Small intestine (tissue), 7 donors: ENCODE measurements at regions not wholly inside any gene's neighbourhood (a gene's known extent, or its start where the extent isn't known, plus 50 kb on each side); places are given as distances from the start of the nearest gene placed in this dataset.
"Not testable (repeated sequence)": the region's sequence is repeated elsewhere in the genome, so short reads cannot be mapped to it uniquely, and the experiment has no call there.

ENCODE experiments used
- DNase-seq, 2 donors: peaks; one replicate each; pipeline versions ENCODE4 v3.0.0 to v3.0.0-alpha.2; 2013
- FAIRE-seq: peaks from 2 replicates; lab custom pipeline; 2012; peaks lifted over from hg19 to GRCh38; lab: Jason Lieb, UNC
- H3K27ac ChIP-seq, 3 donors: one replicate each; pipeline ENCODE4 v1.5.1; 2013; ENCODE audit warnings: low read length in 2 of 3, mild to moderate bottlenecking in 2 of 3, control low read depth in 1 of 3, inconsistent platforms in 1 of 3, low read depth in 1 of 3, moderate library complexity in 1 of 3
- H3K27me3 ChIP-seq, 3 donors: one replicate each; pipeline ENCODE4 v1.6.1; 2013; ENCODE audit warnings: low read length in 3 of 3, inconsistent platforms in 1 of 3; ENCODE audit not compliant: control insufficient read depth in 3 of 3, insufficient read depth in 3 of 3
- H3K36me3 ChIP-seq, 3 donors: one replicate each; pipeline ENCODE4 v1.6.1; 2013; ENCODE audit warnings: low read length in 3 of 3, inconsistent platforms in 1 of 3, low read depth in 1 of 3, mild to moderate bottlenecking in 1 of 3, moderate library complexity in 1 of 3; ENCODE audit not compliant: control insufficient read depth in 3 of 3, insufficient read depth in 2 of 3
- H3K4me1 ChIP-seq, 3 donors: one replicate each; pipeline ENCODE4 v1.6.1; 2013; ENCODE audit warnings: low read length in 2 of 3, inconsistent platforms in 1 of 3, low read depth in 1 of 3, mild to moderate bottlenecking in 1 of 3, moderate library complexity in 1 of 3; ENCODE audit not compliant: control insufficient read depth in 3 of 3, insufficient read depth in 2 of 3
- H3K4me3 ChIP-seq, 3 donors: one replicate each; pipeline ENCODE4 v1.5.1; 2013; ENCODE audit warnings: low read length in 3 of 3, control low read depth in 1 of 3, inconsistent platforms in 1 of 3, low read depth in 1 of 3, mild to moderate bottlenecking in 1 of 3, moderate library complexity in 1 of 3
- H3K9me3 ChIP-seq, 2 donors: one replicate each; pipeline ENCODE4 v1.6.1; 2013; ENCODE audit warnings: low read depth in 1 of 2, low read length in 1 of 2; ENCODE audit not compliant: control insufficient read depth in 2 of 2, insufficient read depth in 1 of 2
- WGBS, 3 donors: extraction: QIAGEN DNeasy Blood & Tissue Kit; methylation state at CpG; one replicate each; pipeline ENCODE4 v1.1.7; 2013; 5-methylcytosine and 5-hydroxymethylcytosine counted together
- donor health status: healthy with polysubstance abuse.
- donor health status: control.
- donor health status: control.
- donor health status: Bipolar disorder and iron deficiency.
- donor health status: healthy.

DNA sequence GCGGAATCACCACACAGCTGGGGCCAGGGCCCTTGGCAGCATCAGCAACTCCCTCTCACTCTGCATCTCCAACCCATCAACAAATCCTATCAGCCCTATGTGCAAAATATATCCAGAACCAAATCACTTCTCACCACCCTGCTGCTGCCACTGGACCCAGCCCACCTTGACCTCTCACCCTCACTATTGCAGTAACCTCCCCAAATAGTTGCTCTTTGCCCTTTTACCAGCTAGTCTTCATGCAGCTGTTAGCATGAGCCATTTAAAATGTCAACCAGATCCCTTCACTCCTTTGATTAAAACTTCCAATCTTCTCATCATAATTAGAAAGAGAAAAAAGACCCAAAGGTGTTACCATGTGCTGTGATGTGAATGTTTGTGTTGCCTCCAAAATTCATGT lies 155.7 kb upstream of the IRF2BP2 start:
- Histone ChIP-seq H3K4me1 (peaks cover 3 to 31% (median 5%) of the 10 kb centered on the region in 3 donors), H3K4me3 (no peak overlapping the region), H3K36me3 (no peaks in the 10 kb centered on the region), H3K27ac (no peak overlapping the region), H3K27me3 (no peaks in the 10 kb centered on the region), H3K9me3 (no peaks in the 10 kb centered on the region)
- FAIRE-seq (no peak), DNase-seq (no peak)
- 94 to 100% (median 99%) methylated on average over 1 of the region's 1 CpG for WGBS, 3 donors

DNA sequence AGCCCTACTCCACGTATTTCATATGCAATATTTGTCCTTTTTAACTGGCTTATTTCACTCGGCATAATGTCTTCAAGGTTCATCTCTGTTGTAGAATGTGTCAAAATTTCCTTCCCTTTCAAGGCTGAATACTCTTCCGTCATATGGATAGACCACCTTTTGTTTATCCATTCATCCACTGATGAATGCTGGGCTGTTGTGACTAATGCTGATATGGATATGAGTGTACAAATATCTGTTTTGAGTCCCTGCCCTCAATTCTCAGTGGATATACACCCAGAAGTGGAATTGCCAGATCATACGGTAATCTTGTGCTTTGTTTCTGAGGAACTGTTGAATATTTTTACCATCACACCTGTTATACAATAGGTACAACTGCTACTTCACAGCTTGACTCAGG lies 155.2 kb upstream of the IRF2BP2 start:
- WGBS, 3 donors = 78 to 90% (median 88%) methylated on average over 4 of the region's 4 CpGs
- Histone ChIP-seq H3K27ac (no peak overlapping the region), H3K9me3 (no peaks in the 10 kb centered on the region), H3K27me3 (no peaks in the 10 kb centered on the region), H3K4me1 (peaks cover 3 to 27% (median 5%) of the 10 kb centered on the region in 3 donors), H3K36me3 (no peaks in the 10 kb centered on the region), H3K4me3 (no peak overlapping the region)
- no peak for FAIRE-seq
- no peak for DNase-seq

DNA sequence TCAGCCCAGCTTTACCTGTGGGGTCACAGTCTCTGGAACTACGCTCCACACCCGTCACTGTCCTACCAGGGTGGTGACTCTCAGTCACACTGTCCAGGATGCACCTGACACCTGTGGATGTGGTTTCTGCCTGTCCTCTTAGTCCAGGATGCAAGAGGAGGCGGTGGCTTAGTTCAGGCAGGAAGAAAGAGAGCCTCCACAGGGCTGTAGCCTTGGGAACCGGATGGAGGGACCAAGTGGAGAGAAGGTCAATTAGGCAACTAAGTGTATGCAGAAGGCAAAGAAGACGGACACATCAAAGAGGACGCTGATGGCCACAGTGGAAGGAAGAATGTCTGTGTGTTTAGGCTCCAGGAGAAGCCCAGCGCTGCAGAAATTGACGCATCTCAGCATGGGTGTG lies 153.9 kb upstream of the IRF2BP2 start:
- DNase-seq (no peak), FAIRE-seq (no peak)
- Histone ChIP-seq H3K27me3 (no peaks in the 10 kb centered on the region), H3K4me1 (peaks cover 3 to 14% (median 5%) of the 10 kb centered on the region in 3 donors), H3K9me3 (no peaks in the 10 kb centered on the region), H3K36me3 (no peaks in the 10 kb centered on the region), H3K27ac (no peak overlapping the region), H3K4me3 (no peak overlapping the region)
- 88 to 94% (median 89%) methylated on average over 8 of the region's 8 CpGs for WGBS, 3 donors

DNA sequence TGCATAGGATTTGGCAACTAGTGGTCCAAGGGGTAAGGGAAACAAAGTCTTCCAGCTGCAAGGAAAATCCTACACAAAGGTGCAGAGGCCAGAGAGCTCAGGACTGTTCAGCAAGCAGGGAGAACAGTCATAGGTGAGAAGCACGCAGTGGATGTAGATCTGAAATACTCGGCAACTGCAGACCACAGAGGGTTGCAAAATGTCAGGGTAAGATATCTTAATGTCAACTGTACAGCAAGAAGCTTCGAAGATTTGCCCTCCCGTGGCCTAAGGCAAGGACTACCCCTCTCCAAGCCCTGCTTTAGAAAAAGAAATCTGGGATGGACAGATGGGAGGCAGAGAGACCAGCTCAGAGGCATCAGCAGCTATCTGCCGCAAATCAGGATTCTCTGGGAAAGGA lies 153.4 kb upstream of the IRF2BP2 start:
- no peak overlapping the region for H3K27ac ChIP-seq
- no peak overlapping the region for H3K4me3 ChIP-seq
- 55 to 85% (median 79%) methylated on average over 5 of the region's 5 CpGs for WGBS, 3 donors
- DNase-seq (no peak), FAIRE-seq (no peak)
- H3K4me1 ChIP-seq = peaks cover 2 to 8% (median 2%) of the 10 kb centered on the region in 3 donors
- H3K9me3 ChIP-seq = no peaks in the 10 kb centered on the region
- no peaks in the 10 kb centered on the region for H3K27me3 ChIP-seq
- no peaks in the 10 kb centered on the region for H3K36me3 ChIP-seq

DNA sequence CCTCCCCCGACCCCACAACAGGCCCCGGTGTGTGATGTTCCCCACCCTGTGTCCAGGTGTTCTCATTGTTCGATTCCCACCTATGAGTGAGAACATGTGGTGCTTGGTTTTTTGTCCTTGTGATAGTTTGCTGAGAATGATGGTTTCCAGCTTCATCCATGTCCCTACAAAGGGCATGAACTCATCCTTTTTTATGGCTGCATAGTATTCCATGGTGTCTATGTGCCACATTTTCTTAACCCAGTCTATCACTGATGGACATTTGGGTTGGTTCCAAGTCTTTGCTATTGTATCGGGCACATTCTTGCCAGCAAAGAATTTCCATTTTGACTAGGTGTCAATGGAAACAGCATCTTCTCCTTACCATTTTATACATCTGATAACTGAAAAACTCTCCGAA lies 152.1 kb upstream of the IRF2BP2 start:
- not testable (repeated sequence) for H3K36me3 ChIP-seq, DNase-seq, H3K4me1 ChIP-seq, H3K4me3 ChIP-seq, FAIRE-seq, H3K9me3 ChIP-seq, H3K27me3 ChIP-seq, H3K27ac ChIP-seq
- 75 to 93% (median 93%) methylated on average over 5 of the region's 5 CpGs for WGBS, 3 donors

DNA sequence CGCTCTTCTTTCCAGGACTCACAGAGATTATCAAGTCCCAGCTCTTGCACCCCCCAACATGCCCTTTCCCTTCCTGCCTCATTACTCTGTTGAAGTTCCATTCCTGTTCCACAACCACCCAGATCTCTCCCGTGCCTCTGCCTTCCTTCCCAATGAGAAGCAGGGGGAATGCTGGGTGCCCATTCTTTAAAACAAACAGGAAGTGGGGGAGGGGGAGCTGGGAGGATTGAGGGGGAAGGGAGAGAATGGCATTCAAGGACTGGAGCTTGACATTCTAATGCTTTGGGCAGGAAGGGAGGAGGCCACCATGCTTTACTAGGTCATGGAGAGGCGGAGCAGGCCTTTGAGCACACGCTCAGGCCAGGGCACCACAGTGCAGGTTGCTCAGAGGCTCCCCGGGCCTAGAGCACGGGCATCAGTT lies 150.3 kb upstream of the IRF2BP2 start:
- no peak overlapping the region for H3K4me3 ChIP-seq
- H3K9me3 ChIP-seq = no peaks in the 10 kb centered on the region
- H3K27ac ChIP-seq = no peak overlapping the region
- no peak for DNase-seq
- H3K27me3 ChIP-seq = no peaks in the 10 kb centered on the region
- no peaks in the 10 kb centered on the region for H3K36me3 ChIP-seq
- no peak for FAIRE-seq
- H3K4me1 ChIP-seq = peaks cover 0 to 3% (median 0%) of the 10 kb centered on the region in 3 donors
- WGBS, 3 donors = 74 to 93% (median 91%) methylated on average over 6 of the region's 6 CpGs

DNA sequence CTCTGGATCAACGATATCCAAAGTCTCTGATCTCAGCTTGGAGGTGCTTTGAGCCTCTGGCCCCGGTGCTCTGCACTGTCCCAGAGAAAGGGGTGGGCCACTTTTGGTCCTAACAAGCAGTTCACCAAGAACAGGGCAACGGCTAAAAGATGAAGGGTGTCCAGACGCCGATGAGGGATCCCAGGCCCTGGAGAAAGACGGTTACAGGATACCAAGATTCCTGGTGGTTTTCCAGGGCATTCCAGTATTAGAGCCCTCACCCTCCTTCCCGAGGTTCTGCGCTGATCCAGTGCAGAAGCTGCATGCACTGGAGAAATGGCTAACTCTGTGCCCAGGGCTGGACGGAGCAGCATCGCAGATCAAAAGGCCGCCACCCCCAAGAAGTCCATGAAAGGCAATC lies 149.9 kb upstream of the IRF2BP2 start:
- no peak for FAIRE-seq

DNA sequence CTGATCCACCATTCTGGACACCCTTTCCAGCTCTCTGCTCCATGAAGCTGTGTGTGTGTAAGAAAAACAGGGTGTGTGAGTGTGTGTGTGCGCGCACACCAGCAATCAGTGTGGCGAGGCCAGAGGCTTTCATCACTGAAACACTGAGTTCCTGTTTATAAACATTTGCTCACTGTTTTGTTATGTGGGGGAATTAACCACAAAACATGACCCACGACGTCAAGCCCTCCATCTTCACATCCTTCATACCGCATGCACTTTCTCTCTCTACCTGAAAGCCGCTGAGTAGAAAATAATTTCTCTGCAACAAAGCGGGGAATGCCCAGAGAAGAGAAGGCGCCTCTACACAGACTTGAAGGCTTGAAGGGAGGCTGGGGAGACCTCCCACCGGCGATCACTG lies 148.9 kb upstream of the IRF2BP2 start:
- Histone ChIP-seq H3K27me3 (no peaks in the 10 kb centered on the region), H3K9me3 (no peaks in the 10 kb centered on the region), H3K27ac (peak overlapping the region in 2 of 3 donors; percentile 45 to 70), H3K4me1 (peaks cover 0 to 3% (median 0%) of the 10 kb centered on the region in 3 donors), H3K4me3 (no peak overlapping the region), H3K36me3 (no peaks in the 10 kb centered on the region)
- WGBS, 3 donors = 77 to 83% (median 77%) methylated on average over 11 of the region's 11 CpGs
- FAIRE-seq (no peak), DNase-seq (peak; percentile 22 to 37)

More for the DNA sequence above, 149.9 kb upstream of the IRF2BP2 start:
- 93 to 97% (median 96%) methylated on average over 11 of the region's 11 CpGs for WGBS, 3 donors
- H3K4me1 ChIP-seq = peaks cover 0 to 3% (median 0%) of the 10 kb centered on the region in 3 donors
- H3K4me3 ChIP-seq = no peak overlapping the region
- no peaks in the 10 kb centered on the region for H3K27me3 ChIP-seq
- H3K27ac ChIP-seq = peak overlapping the region in 1 of 3 donors; percentile 8
- no peak for DNase-seq
- H3K9me3 ChIP-seq = no peaks in the 10 kb centered on the region
- no peaks in the 10 kb centered on the region for H3K36me3 ChIP-seq

DNA sequence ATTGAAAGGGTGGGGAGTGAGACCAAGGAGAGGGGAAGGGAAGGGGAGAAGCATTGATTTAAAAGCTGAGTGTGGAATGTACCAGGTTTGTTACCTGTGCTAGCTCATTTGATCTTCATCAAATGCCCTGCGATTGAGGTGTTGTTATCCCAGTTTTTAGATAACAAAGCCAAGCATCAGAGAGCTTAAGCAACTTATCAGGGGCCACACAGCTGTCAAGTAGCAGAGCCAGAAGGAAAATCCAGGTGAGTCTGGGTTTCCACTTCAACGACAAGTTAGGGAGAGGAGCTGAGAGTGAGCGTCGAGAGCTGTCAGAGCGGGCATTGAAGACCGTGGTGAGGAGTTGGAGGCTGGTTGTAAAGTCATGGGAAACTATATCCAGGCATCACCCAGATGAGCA lies 146.9 kb upstream of the IRF2BP2 start:
- no peaks in the 10 kb centered on the region for H3K27me3 ChIP-seq
- no peak for DNase-seq
- peaks cover 0 to 3% (median 0%) of the 10 kb centered on the region in 3 donors for H3K4me1 ChIP-seq
- H3K4me3 ChIP-seq = no peak overlapping the region
- H3K9me3 ChIP-seq = no peaks in the 10 kb centered on the region
- H3K36me3 ChIP-seq = no peaks in the 10 kb centered on the region
- no peak for FAIRE-seq
- H3K27ac ChIP-seq = no peak overlapping the region
- WGBS, 3 donors = 89 to 93% (median 93%) methylated on average over 6 of the region's 6 CpGs
